Neuronal stem cell (in vitro differentiated cells): ENCODE measurements at regions not wholly inside any gene's neighbourhood (a gene's known extent, or its start where the extent isn't known, plus 50 kb on each side); places are given as distances from the start of the nearest gene placed in this dataset.

Experiments used
- DNase-seq: peaks from one replicate; pipeline ENCODE4 v3.0.0-alpha.2; 2013; ENCODE audit warnings: low spot score
- H2AFZ ChIP-seq: one replicate; pipeline ENCODE4 v1.6.1; 2013; ENCODE audit warnings: mild to moderate bottlenecking, low read length, inconsistent platforms
- H2AK5ac ChIP-seq: 2 replicates; pipeline ENCODE4 v1.6.1; 2013; ENCODE audit warnings: low read depth, mild to moderate bottlenecking, inconsistent platforms, low read length, moderate library complexity, mixed read lengths
- H2BK120ac ChIP-seq: 2 replicates; pipeline ENCODE4 v1.6.1; 2013; ENCODE audit warnings: low read depth, mild to moderate bottlenecking, inconsistent platforms, low read length, moderate library complexity, mixed read lengths
- H2BK12ac ChIP-seq: one replicate; pipeline ENCODE4 v1.6.1; 2013; ENCODE audit warnings: low read length, inconsistent platforms
- H2BK15ac ChIP-seq: 2 replicates; pipeline ENCODE4 v1.6.1; 2013; ENCODE audit warnings: mild to moderate bottlenecking, low read length, inconsistent platforms, mixed read lengths
- H2BK5ac ChIP-seq: one replicate; pipeline ENCODE4 v1.6.1; 2013; ENCODE audit warnings: inconsistent platforms, mild to moderate bottlenecking, low read length, moderate library complexity
- H3K14ac ChIP-seq: one replicate; pipeline ENCODE4 v1.6.1; 2013; ENCODE audit warnings: low read length, inconsistent platforms
- H3K18ac ChIP-seq: 2 replicates; pipeline ENCODE4 v1.6.1; 2013; ENCODE audit warnings: low read length, inconsistent platforms
- H3K23ac ChIP-seq: 2 replicates; pipeline ENCODE4 v1.6.1; 2013; ENCODE audit warnings: low read depth, mild to moderate bottlenecking, mixed read lengths, low read length, inconsistent platforms; ENCODE audit not compliant: poor library complexity
- H3K27ac ChIP-seq: replicated peaks from 3 replicates; pipeline ENCODE4 v1.5.1; 2013; ENCODE audit warnings: low read length, inconsistent platforms
- H3K27me3 ChIP-seq, 3 experiments: 2 replicates each; pipeline ENCODE4 v1.6.1; 2013; ENCODE audit warnings: low read length in 3 of 3, mild to moderate bottlenecking in 2 of 3, inconsistent platforms in 1 of 3, low read depth in 1 of 3, mixed read lengths in 1 of 3, moderate library complexity in 1 of 3; ENCODE audit not compliant: control insufficient read depth in 3 of 3, insufficient read depth in 3 of 3
- H3K36me3 ChIP-seq, 2 donors: replicated peaks in 1 of 2; 2 replicates each; pipeline ENCODE4 v1.6.1; 2013; ENCODE audit warnings: low read length in 2 of 2; ENCODE audit not compliant: control insufficient read depth in 2 of 2, insufficient read depth in 2 of 2
- H3K4ac ChIP-seq: 2 replicates; pipeline ENCODE4 v1.6.1; 2013; ENCODE audit warnings: inconsistent platforms, mild to moderate bottlenecking, low read length, moderate library complexity
- H3K4me1 ChIP-seq, 2 donors: 1 replicate in 1 of 2; 2 replicates in 1 of 2; pipeline ENCODE4 v1.6.1; 2013; ENCODE audit warnings: low read length in 2 of 2, low read depth in 1 of 2; ENCODE audit not compliant: control insufficient read depth in 2 of 2, insufficient read depth in 1 of 2
- H3K4me2 ChIP-seq: one replicate; pipeline ENCODE4 v1.6.1; 2013; ENCODE audit warnings: mild to moderate bottlenecking, low read length, inconsistent platforms; ENCODE audit not compliant: insufficient read depth, poor library complexity, severe bottlenecking
- H3K4me3 ChIP-seq, 2 donors: 2 replicates each; pipeline ENCODE4 v1.5.1; 2013; ENCODE audit warnings: low read length in 2 of 2, mild to moderate bottlenecking in 2 of 2, inconsistent platforms in 1 of 2, moderate library complexity in 1 of 2
- H3K79me1 ChIP-seq: one replicate; pipeline ENCODE4 v1.6.1; 2013; ENCODE audit warnings: low read depth, mild to moderate bottlenecking, inconsistent platforms, low read length, moderate library complexity
- H3K9ac ChIP-seq: one replicate; pipeline ENCODE4 v1.6.1; 2013; ENCODE audit warnings: mild to moderate bottlenecking, low read depth, low read length, inconsistent platforms; ENCODE audit not compliant: poor library complexity
- H3K9me3 ChIP-seq, 2 donors: replicated peaks in 1 of 2; 2 replicates each; pipeline versions ENCODE3 to v1.6.1; 2013; ENCODE audit warnings: low read length in 2 of 2, mild to moderate bottlenecking in 2 of 2, inconsistent platforms in 1 of 2, low read depth in 1 of 2, mixed read lengths in 1 of 2, moderate library complexity in 1 of 2; ENCODE audit not compliant: control insufficient read depth in 2 of 2, insufficient read depth in 1 of 2
- H4K8ac ChIP-seq: one replicate; pipeline ENCODE4 v1.6.1; 2013; ENCODE audit warnings: low read depth, mild to moderate bottlenecking, inconsistent platforms, low read length, moderate library complexity
- H4K91ac ChIP-seq: one replicate; pipeline ENCODE4 v1.6.1; 2013; ENCODE audit warnings: low read length, low read depth, mild to moderate bottlenecking, inconsistent platforms; ENCODE audit not compliant: poor library complexity
- WGBS, 2 donors: extraction: QIAGEN DNeasy Blood & Tissue Kit; methylation state at CpG; one replicate each; pipeline ENCODE4 v1.1.7; 2013; ENCODE audit warnings: missing lambda C conversion rate in 2 of 2, mixed read lengths in 1 of 2; ENCODE audit not compliant: insufficient read length in 2 of 2, insufficient replicate concordance in 1 of 2; ENCODE audit errors: extremely low coverage in 2 of 2; 5-methylcytosine and 5-hydroxymethylcytosine counted together

DNA sequence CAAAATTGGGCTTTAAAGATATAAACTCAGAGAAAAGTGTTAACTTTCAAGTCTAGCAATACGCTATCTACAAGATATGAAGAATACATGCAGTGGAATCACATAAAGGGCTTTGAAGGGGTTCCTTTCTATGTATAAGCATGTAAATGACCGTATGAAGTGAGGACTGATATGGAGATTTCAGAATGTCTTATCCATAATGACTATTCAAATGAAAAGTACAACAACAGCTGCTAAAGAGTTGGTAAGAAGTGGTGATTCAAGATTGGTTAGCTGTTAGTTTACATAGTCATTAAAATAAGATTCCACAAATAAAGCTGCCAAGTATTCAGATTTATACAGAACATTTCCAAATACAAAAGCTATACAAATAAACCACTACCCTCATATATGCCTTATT is 153.4 kb upstream of the STARD13 start:
- Histone ChIP-seq H2BK12ac (no peak overlapping the region), H2AK5ac (no peak overlapping the region), H2BK120ac (no peak overlapping the region), H3K4ac (no peak overlapping the region), H2BK5ac (no peak overlapping the region), H3K9ac (no peak overlapping the region), H3K79me1 (peaks cover 2% of the 10 kb centered on the region), H3K23ac (no peak overlapping the region), H2AFZ (no peak overlapping the region), H3K36me3 (no peaks in the 10 kb centered on the region), H3K27ac (no peak overlapping the region), H4K8ac (no peak overlapping the region), H3K14ac (no peak overlapping the region), H3K18ac (no peak overlapping the region), H2BK15ac (no peak overlapping the region), H3K4me2 (no peak overlapping the region), H3K4me3 (no peak overlapping the region), H4K91ac (no peak overlapping the region), H3K27me3 (no peaks in the 10 kb centered on the region), H3K4me1 (no peaks in the 10 kb centered on the region), H3K9me3 (no peaks in the 10 kb centered on the region)
- DNase-seq = no peak
- no CpG with 5 or more reads among the region's 2 CpGs for WGBS, 2 donors

DNA sequence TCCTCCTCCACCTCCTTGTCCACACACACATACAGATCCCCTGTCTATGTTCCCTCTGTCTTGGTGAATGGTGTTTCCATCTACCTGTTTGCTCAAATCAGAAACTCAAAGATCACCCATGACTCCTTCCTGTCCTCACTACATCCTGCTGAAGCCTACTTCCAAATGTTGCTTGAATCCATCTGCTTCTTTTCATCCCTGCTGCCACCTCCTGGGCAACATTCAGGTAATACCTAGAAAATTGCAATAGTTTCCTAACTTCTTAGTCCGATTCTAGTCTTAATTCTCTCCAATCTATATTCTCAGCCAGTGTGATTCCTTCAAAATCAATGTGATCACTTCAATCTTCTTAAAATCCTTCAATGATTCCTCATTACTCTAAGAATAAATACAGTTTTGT is 155.5 kb upstream of the STARD13 start:
- Histone ChIP-seq H3K23ac (no peak overlapping the region), H3K14ac (no peak overlapping the region), H3K4me1 (no peaks in the 10 kb centered on the region), H3K18ac (no peak overlapping the region), H2BK120ac (no peak overlapping the region), H3K4me3 (no peak overlapping the region), H3K9me3 (no peaks in the 10 kb centered on the region), H2AK5ac (no peak overlapping the region), H4K8ac (no peak overlapping the region), H2BK12ac (no peak overlapping the region), H3K27ac (no peak overlapping the region), H2BK5ac (no peak overlapping the region), H3K4me2 (no peak overlapping the region), H4K91ac (no peak overlapping the region), H3K36me3 (no peaks in the 10 kb centered on the region), H3K4ac (no peak overlapping the region), H2AFZ (no peak overlapping the region), H3K9ac (no peak overlapping the region), H2BK15ac (no peak overlapping the region), H3K79me1 (peaks cover 2% of the 10 kb centered on the region), H3K27me3 (no peaks in the 10 kb centered on the region)
- no CpG with 5 or more reads among the region's 1 CpG for WGBS, 2 donors
- no peak for DNase-seq

DNA sequence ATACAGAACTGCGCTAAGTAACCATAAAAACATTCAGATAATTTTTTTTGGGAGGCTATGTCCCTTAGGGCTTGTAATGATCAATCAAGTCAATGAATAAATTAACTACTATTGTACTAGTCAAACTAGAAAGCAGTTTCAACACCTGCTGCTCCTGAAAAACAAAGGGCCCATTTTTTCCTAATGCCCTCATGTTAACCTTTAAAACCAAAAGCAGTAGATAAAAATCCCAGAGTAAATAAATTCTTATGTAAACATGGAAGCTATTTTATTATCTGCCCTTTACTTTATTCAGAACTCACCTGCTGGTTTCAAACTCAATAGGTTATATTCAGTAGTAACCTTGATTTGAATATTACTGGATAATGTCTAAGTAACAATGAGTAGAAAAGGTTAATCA is 159.5 kb upstream of the STARD13 start:
- Histone ChIP-seq H3K18ac (no peak overlapping the region), H4K8ac (no peak overlapping the region), H3K9ac (no peak overlapping the region), H2BK15ac (no peak overlapping the region), H2BK12ac (no peak overlapping the region), H3K14ac (no peak overlapping the region), H2AFZ (no peak overlapping the region), H3K4ac (no peak overlapping the region), H3K9me3 (peaks cover 0 to 2% of the 10 kb centered on the region in 2 donors), H3K23ac (no peak overlapping the region), H2AK5ac (no peak overlapping the region), H4K91ac (no peak overlapping the region), H3K4me3 (no peak overlapping the region), H3K27me3 (no peaks in the 10 kb centered on the region), H2BK5ac (no peak overlapping the region), H3K27ac (no peak overlapping the region), H3K36me3 (no peaks in the 10 kb centered on the region), H3K4me1 (no peaks in the 10 kb centered on the region), H2BK120ac (no peak overlapping the region), H3K79me1 (no peaks in the 10 kb centered on the region), H3K4me2 (no peak overlapping the region)
- WGBS, 2 donors = no CpG with 5 or more reads among the region's 1 CpG
- DNase-seq = no peak

DNA sequence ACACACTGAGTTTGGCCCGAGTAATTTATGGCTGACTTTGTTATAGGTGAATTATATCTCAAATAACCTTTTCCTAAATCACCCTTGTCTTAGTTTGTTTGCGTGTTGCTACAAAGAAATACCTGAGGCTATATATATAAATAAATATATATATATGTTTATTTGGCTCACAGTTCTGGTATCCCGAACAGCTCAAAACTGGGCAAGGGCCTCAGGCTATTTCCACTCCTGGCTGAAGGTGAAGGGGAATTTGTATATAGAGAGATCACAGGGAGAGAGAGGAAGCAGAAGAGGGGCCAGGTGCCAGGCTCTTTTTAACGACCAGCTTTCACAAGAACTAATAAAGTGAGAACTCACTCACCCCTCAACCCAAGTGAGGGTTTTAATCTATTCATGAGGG is 159.9 kb upstream of the STARD13 start:
- Histone ChIP-seq H3K18ac (no peak overlapping the region), H3K27me3 (no peaks in the 10 kb centered on the region)
- no CpG with 5 or more reads among the region's 4 CpGs for WGBS, 2 donors

More for the DNA sequence above, 159.9 kb upstream of the STARD13 start:
- no peak overlapping the region for H3K9ac ChIP-seq
- H4K8ac ChIP-seq = no peak overlapping the region
- H2AK5ac ChIP-seq = no peak overlapping the region
- H2BK5ac ChIP-seq = no peak overlapping the region
- no peaks in the 10 kb centered on the region for H3K36me3 ChIP-seq
- no peak overlapping the region for H3K4ac ChIP-seq
- no peak overlapping the region for H3K14ac ChIP-seq
- H3K27ac ChIP-seq = no peak overlapping the region
- H3K4me3 ChIP-seq = no peak overlapping the region
- H4K91ac ChIP-seq = no peak overlapping the region
- no peaks in the 10 kb centered on the region for H3K79me1 ChIP-seq
- H2AFZ ChIP-seq = no peak overlapping the region
- no peak overlapping the region for H3K23ac ChIP-seq
- no peak overlapping the region for H2BK120ac ChIP-seq
- H3K9me3 ChIP-seq = peaks cover 0 to 2% of the 10 kb centered on the region in 2 donors
- no peak overlapping the region for H2BK12ac ChIP-seq
- no peak overlapping the region for H2BK15ac ChIP-seq
- no peak for DNase-seq
- H3K4me2 ChIP-seq = no peak overlapping the region
- no peaks in the 10 kb centered on the region for H3K4me1 ChIP-seq
